Loucy (cell line): ENCODE measurements at regions not wholly inside any gene's neighbourhood (a gene's known extent, or its start where the extent isn't known, plus 50 kb on each side); places are given as distances from the start of the nearest gene placed in this dataset.

Experiments
- H2AFZ ChIP-seq: fragments of 200-600 bp; sonication (generic); 2 replicates; pipeline ENCODE4 v1.6.0; 2016; ENCODE audit warnings: antibody characterized with exemption, mild to moderate bottlenecking, low read length, moderate library complexity
- H3F3A ChIP-seq: fragments of 200-600 bp; 2 replicates; pipeline ENCODE4 v1.6.0; 2016; ENCODE audit warnings: antibody characterized with exemption, low read depth, mild to moderate bottlenecking
- H3K27me3 ChIP-seq: fragments of 200-600 bp; sonication (generic); 2 replicates; pipeline ENCODE4 v1.6.1; 2014; ENCODE audit warnings: low read length, mild to moderate bottlenecking; ENCODE audit not compliant: insufficient read depth, poor library complexity, severe bottlenecking
- H3K36me3 ChIP-seq: fragments of 200-600 bp; sonication (generic); 2 replicates; pipeline ENCODE4 v1.6.1; 2016; ENCODE audit warnings: low read length; ENCODE audit not compliant: insufficient read depth
- H3K4me1 ChIP-seq: fragments of 200-600 bp; sonication (generic); 2 replicates; pipeline ENCODE4 v1.5.1; 2014; ENCODE audit warnings: low read length, mild to moderate bottlenecking; ENCODE audit not compliant: insufficient read depth, poor library complexity, severe bottlenecking
- H3K4me2 ChIP-seq: fragments of 200-600 bp; sonication (generic); 2 replicates; pipeline ENCODE4 v1.6.0; 2014; ENCODE audit warnings: antibody characterized with exemption, low read length, low read depth, mild to moderate bottlenecking; ENCODE audit not compliant: poor library complexity, severe bottlenecking
- H3K4me3 ChIP-seq: fragments of 200-600 bp; sonication (generic); 2 replicates; pipeline ENCODE4 v1.5.1; 2014; ENCODE audit warnings: low read length, mild to moderate bottlenecking, mixed read lengths; ENCODE audit not compliant: poor library complexity, severe bottlenecking
- H3K79me2 ChIP-seq: fragments of 200-600 bp; sonication (generic); 2 replicates; pipeline ENCODE4 v1.6.1; 2014; ENCODE audit warnings: low read length; ENCODE audit not compliant: insufficient read depth
- H3K9ac ChIP-seq: fragments of 200-600 bp; sonication (generic); 2 replicates; pipeline ENCODE4 v1.6.0; 2014; ENCODE audit warnings: mild to moderate bottlenecking, low read depth, low read length, moderate library complexity; ENCODE audit not compliant: poor library complexity, severe bottlenecking
- H3K9me2 ChIP-seq: fragments of 200-600 bp; sonication (generic); replicated peaks from 2 replicates; pipeline ENCODE4 v1.6.1; 2016; ENCODE audit warnings: low read depth, low read length, mixed read lengths
- H3K9me3 ChIP-seq: fragments of 200-600 bp; sonication (generic); 2 replicates; pipeline ENCODE4 v1.6.1; 2014; ENCODE audit warnings: mild to moderate bottlenecking, antibody characterized with exemption, low read length, low read depth; ENCODE audit not compliant: insufficient read depth
- H4K20me1 ChIP-seq: fragments of 200-600 bp; sonication (generic); 2 replicates; pipeline ENCODE4 v1.6.0; 2014; ENCODE audit warnings: antibody characterized with exemption, low read length, mild to moderate bottlenecking; ENCODE audit not compliant: insufficient read depth, poor library complexity, severe bottlenecking
- CTCF ChIP-seq: fragments of 200-600 bp; sonication (generic); conservative IDR thresholded peaks from 2 replicates; pipeline ENCODE4 v1.5.1; 2014; ENCODE audit warnings: mild to moderate bottlenecking, antibody characterized with exemption, low read length
- EZH2phosphoT487 ChIP-seq: fragments of 200-600 bp; IDR thresholded peaks from 2 replicates; pipeline ENCODE4 v1.6.1; 2018; ENCODE audit warnings: antibody characterized with exemption, mild to moderate bottlenecking, moderate library complexity, borderline replicate concordance

- H3K36me3 ChIP-seq = no peaks in the 10 kb centered on the region
- TF ChIP-seq EZH2phosphoT487 (no peak), CTCF (no peak)
- H3K79me2 ChIP-seq = no peaks in the 10 kb centered on the region
- no peaks in the 10 kb centered on the region for H3K27me3 ChIP-seq
- H3K9ac ChIP-seq = no peak overlapping the region
- H2AFZ ChIP-seq = no peak overlapping the region
- no peak overlapping the region for H3K4me3 ChIP-seq
- no peaks in the 10 kb centered on the region for H4K20me1 ChIP-seq
- no peaks in the 10 kb centered on the region for H3K9me3 ChIP-seq
- H3K9me2 ChIP-seq = no peaks in the 10 kb centered on the region
- H3K4me2 ChIP-seq = no peak overlapping the region
- H3K4me1 ChIP-seq = no peaks in the 10 kb centered on the region
- no peaks in the 10 kb centered on the region for H3F3A ChIP-seq
Observed at GRCh38 chr3:88926221-88926620, 181.2 kb upstream of the EPHA3 start.

- TF ChIP-seq CTCF (no peak), EZH2phosphoT487 (no peak)
- H3K9me3 ChIP-seq = no peaks in the 10 kb centered on the region
Observed at GRCh38 chr3:88930611-88931010, 176.8 kb upstream of the EPHA3 start.

GRCh38 chr3:88936831-88937230 is 170.6 kb upstream of the EPHA3 start:
- no peaks in the 10 kb centered on the region for H3F3A ChIP-seq
- no peak overlapping the region for H2AFZ ChIP-seq
- H3K9me2 ChIP-seq = no peaks in the 10 kb centered on the region
- H3K9ac ChIP-seq = no peak overlapping the region
- H3K36me3 ChIP-seq = no peaks in the 10 kb centered on the region
- H3K4me1 ChIP-seq = no peaks in the 10 kb centered on the region
- no peaks in the 10 kb centered on the region for H3K9me3 ChIP-seq
- H3K4me3 ChIP-seq = no peak overlapping the region
- H3K4me2 ChIP-seq = no peak overlapping the region
- TF ChIP-seq CTCF = no peak
- TF ChIP-seq EZH2phosphoT487 = no peak
- no peaks in the 10 kb centered on the region for H4K20me1 ChIP-seq
- H3K79me2 ChIP-seq = no peaks in the 10 kb centered on the region
- H3K27me3 ChIP-seq = no peaks in the 10 kb centered on the region

More at GRCh38 chr3:88930611-88931010, 176.8 kb upstream of the EPHA3 start:
- H3K4me2 ChIP-seq = no peak overlapping the region
- no peaks in the 10 kb centered on the region for H3K27me3 ChIP-seq
- no peaks in the 10 kb centered on the region for H4K20me1 ChIP-seq
- no peak overlapping the region for H3K4me3 ChIP-seq
- H3K9me2 ChIP-seq = no peaks in the 10 kb centered on the region
- no peaks in the 10 kb centered on the region for H3F3A ChIP-seq
- H3K36me3 ChIP-seq = no peaks in the 10 kb centered on the region
- H3K4me1 ChIP-seq = no peaks in the 10 kb centered on the region
- no peak overlapping the region for H3K9ac ChIP-seq
- H3K79me2 ChIP-seq = no peaks in the 10 kb centered on the region
- no peak overlapping the region for H2AFZ ChIP-seq
